GM18499 (cell line): ENCODE measurements at regions not wholly inside any gene's neighbourhood (a gene's known extent, or its start where the extent isn't known, plus 50 kb on each side); places are given as distances from the start of the nearest gene placed in this dataset.

Experiments
- ATAC-seq: cut with Tn5 transposase; IDR thresholded peaks from one replicate; pipeline ENCODE4 v1.9.1; 2021; ENCODE audit warnings: moderate number of reproducible peaks; ENCODE audit not compliant: insufficient read depth, unreplicated experiment

- no peak for ATAC-seq
Measured at GRCh38 chr5:68641211-68641610, 425.7 kb downstream of the PIK3R1 start.

GRCh38 chr5:68643064-68643463, 427.5 kb downstream of the PIK3R1 start:
- no peak for ATAC-seq

- ATAC-seq, result peak; percentile 92
Measured at GRCh38 chr5:68644971-68645370, 429.4 kb downstream of the PIK3R1 start.

GRCh38 chr5:68646144-68646543, 430.6 kb downstream of the PIK3R1 start:
- ATAC-seq, result no peak

GRCh38 chr5:68647743-68648142, 432.2 kb downstream of the PIK3R1 start:
- ATAC-seq, result no peak

GRCh38 chr5:68648944-68649857, 433.6 kb downstream of the PIK3R1 start:
- no peak for ATAC-seq

GRCh38 chr5:68652534-68652965, 437.0 kb downstream of the PIK3R1 start:
- no peak for ATAC-seq

GRCh38 chr5:68653471-68653870, 437.9 kb downstream of the PIK3R1 start:
- ATAC-seq, result no peak

- ATAC-seq, result no peak
Measured at GRCh38 chr5:68657055-68657961, 436.5 kb upstream of the SLC30A5 start.

- no peak for ATAC-seq
Measured at GRCh38 chr5:68658810-68659372, 434.9 kb upstream of the SLC30A5 start.

GRCh38 chr5:68659881-68660280, 433.9 kb upstream of the SLC30A5 start:
- no peak for ATAC-seq

GRCh38 chr5:68661237-68661636, 432.6 kb upstream of the SLC30A5 start:
- ATAC-seq, result no peak

- no peak for ATAC-seq
Measured at GRCh38 chr5:68662804-68663307, 431.0 kb upstream of the SLC30A5 start.

- no peak for ATAC-seq
Measured at GRCh38 chr5:68669864-68670575, 423.8 kb upstream of the SLC30A5 start.

GRCh38 chr5:68673106-68673822, 420.6 kb upstream of the SLC30A5 start:
- ATAC-seq, result no peak

GRCh38 chr5:68673823-68674180, 420.0 kb upstream of the SLC30A5 start:
- no peak for ATAC-seq

- no peak for ATAC-seq
Measured at GRCh38 chr5:68679041-68679440, 414.8 kb upstream of the SLC30A5 start.

GRCh38 chr5:68680366-68680765, 413.4 kb upstream of the SLC30A5 start:
- no peak for ATAC-seq

- no peak for ATAC-seq
Measured at GRCh38 chr5:68681929-68682328, 411.9 kb upstream of the SLC30A5 start.
